ENCODE measurements at regions not wholly inside any gene's neighbourhood (a gene's known extent, or its start where the extent isn't known, plus 50 kb on each side); places are given as distances from the start of the nearest gene placed in this dataset.

DNA sequence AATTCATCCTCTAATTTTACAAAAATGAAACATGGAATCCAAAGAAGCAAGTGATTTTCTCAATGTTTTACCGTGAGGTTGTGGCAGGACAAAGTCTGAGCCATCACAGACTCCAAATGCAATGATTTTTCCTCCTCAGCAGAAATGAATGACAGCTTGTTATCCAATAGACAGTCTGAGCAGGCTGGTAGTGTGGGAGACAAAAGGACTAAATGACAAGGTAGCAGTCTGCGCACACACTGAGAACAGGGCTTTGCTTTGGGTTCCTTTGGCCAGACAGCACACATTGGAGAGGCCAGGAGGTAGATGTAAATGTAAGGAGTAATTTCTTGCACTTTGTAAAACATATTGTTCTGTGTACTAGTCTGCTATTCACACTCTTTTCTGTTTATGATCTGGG lies 50.3 kb upstream of the RGPD4 start:
- TF ChIP-seq REST (IDR thresholded peaks at IDR 0.05; ENCODE audit: unreplicated experiment) (no peak), EZH2 (IDR thresholded peaks at IDR 0.05; ENCODE audit: low read depth, unreplicated experiment) (no peak), ZNF331 (CRISPR knock-in tag; IDR thresholded peaks at IDR 0.05; ENCODE audit: low read depth) (no peak), CREB1 (CRISPR knock-in tag; IDR thresholded peaks at IDR 0.05; ENCODE audit: low read depth) (no peak), POLR2AphosphoS5 (IDR thresholded peaks at IDR 0.05; ENCODE audit: low read depth) (no peak), ZNF114 (CRISPR knock-in tag; IDR thresholded peaks at IDR 0.05) (no peak)
- TF ChIP-seq, protein P1, sequence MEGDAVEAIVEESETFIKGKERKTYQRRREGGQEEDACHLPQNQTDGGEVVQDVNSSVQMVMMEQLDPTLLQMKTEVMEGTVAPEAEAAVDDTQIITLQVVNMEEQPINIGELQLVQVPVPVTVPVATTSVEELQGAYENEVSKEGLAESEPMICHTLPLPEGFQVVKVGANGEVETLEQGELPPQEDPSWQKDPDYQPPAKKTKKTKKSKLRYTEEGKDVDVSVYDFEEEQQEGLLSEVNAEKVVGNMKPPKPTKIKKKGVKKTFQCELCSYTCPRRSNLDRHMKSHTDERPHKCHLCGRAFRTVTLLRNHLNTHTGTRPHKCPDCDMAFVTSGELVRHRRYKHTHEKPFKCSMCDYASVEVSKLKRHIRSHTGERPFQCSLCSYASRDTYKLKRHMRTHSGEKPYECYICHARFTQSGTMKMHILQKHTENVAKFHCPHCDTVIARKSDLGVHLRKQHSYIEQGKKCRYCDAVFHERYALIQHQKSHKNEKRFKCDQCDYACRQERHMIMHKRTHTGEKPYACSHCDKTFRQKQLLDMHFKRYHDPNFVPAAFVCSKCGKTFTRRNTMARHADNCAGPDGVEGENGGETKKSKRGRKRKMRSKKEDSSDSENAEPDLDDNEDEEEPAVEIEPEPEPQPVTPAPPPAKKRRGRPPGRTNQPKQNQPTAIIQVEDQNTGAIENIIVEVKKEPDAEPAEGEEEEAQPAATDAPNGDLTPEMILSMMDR (conservative IDR thresholded peaks at IDR 0.05; ENCODE audit: low read depth in 2 of 2), result no peak
